NCI-H2227 (cell line): ENCODE measurements at regions not wholly inside any gene's neighbourhood (a gene's known extent, or its start where the extent isn't known, plus 50 kb on each side); places are given as distances from the start of the nearest gene placed in this dataset.
A peak's percentile ranks its signal among the peaks of the same experiment; 100 is the strongest.

Experiments
- DNase-seq: peaks from one replicate; lab custom pipeline; 2025; ENCODE audit not compliant: unreplicated experiment; lab: John Stamatoyannopoulos, UW

DNA sequence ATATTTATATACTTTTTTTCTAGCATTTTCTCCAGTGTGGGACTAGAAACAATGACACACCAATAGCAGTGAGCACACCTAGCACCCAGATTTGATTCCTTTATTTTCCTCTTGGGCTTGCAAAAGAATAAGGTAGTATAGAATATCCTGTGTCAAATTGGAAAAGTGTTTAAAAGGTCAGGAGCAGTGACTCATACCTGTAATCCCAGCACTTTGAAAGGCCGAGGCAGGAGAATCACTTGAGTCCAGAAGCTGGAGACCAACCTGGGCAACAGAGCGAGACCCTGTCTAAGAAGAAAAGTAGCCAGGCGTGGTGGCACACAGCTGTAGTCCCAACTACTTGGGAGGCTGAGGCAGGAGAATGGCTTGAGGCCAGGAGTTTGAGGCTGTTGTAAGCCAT is 53.8 kb upstream of the SGPP1 start:
- no peak for DNase-seq

DNA sequence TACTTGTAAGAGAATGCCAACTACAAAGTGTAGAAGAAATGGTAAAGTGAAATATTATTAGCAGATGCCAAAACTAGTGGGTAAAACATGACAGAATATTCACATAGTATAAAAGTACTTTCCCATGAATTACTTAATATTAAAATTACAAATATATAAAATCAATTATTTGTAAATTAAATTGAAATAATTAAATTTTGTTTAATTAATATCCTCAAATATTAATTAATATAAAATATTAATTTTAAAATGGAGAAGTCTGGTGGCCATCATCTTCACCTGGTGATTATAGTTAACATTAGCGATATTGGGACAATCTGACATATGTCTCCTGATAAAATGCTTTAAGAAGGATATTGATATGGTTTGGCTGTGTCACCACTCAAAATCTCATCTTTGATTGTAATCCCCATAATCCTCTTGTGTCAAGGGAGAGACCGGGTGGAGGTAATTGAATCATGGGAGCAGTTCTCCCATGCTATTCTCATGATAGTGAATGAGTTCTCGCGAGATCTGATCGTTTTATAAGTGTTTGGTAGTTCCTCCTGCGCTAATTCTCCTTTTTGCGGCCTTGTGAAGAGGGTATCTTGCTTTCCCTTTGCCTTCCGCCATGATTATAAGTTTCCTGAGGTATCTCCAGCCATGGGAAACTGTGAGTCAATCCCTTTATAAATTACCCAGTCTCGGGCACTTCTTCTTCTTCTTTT is 55.0 kb upstream of the SGPP1 start:
- no peak for DNase-seq

DNA sequence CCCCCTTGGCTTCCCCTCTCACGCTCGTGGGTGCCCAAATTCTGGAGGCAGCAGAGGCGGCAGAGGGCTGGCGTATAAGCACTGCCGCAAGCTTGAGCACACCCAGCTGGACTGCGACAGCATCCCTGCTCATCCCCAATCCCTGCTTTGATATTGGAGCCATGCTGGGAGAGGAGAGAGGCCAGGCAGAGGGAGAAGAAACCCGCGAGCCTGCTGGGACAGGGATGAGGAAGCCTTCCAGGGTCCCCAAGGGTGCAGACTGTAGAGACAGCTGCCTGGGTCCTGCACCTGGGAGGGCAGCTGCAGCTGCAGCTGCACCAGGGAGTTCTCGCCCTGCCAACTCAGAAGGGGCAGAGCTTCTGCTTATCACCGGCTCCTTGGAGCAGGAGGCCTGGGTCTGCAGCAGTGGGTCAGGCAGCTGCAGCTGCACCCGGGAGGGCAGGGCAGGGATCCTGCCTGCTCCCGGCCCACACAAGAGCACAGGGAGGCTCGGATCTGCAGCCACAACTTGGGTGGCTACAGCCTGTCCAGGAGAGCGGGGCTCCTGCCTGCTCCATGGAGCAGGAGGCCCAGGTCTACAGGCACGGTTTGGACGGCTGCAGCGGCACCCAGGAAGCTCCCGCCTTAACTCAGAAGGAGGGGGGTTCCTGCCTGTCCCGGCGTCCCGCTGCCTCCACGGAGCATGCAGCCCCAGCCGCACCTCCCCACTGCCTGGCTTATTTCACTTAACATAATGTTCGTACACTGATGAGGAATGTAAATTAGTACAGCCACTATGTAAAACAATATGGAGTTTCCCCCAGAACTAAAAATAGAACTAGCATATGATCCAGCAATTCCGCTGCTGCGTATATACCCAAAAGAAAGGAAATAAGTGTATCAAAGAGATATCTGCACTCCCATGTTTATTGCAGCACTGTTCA is 60.4 kb upstream of the SGPP1 start:
- peak; percentile 24 for DNase-seq

DNA sequence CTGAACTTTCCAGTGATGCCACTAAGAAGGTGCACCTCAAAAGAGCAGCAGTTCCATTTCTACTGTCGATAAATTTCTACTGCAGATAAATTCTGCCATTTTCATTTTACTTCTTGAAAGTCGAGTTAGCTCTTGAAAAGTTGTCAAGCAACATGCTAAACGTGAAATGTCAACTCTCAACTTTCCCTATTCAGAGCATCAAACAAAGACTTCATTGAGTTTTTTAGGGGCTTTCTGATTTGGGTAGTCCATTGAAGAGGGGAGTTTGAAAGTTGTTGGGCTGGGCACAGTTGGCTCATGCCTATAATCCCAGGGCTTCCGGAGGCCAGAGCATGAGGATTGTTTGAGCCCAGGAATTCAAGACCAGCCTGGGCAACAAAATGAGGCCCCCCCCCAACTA is 59.4 kb upstream of the SYNE2 start:
- no peak for DNase-seq

DNA sequence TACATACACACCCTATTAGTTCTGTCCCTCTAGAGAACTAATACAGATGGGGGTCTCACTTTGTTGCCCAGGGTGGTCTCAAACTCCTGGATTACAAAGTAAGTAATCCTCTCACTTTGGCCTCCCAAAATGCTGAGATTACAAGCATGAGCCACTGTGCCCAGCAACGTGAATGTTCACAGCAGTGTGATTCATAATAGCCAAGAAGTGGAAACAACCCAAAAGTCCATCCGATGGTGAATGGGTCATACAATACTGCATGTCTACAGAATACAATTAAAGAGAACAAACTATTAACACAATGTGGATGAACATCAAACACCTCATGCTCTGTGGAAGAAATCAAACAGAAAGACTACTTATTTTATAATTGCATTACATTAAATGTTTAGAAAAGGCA is 57.3 kb upstream of the SYNE2 start:
- DNase-seq = no peak

DNA sequence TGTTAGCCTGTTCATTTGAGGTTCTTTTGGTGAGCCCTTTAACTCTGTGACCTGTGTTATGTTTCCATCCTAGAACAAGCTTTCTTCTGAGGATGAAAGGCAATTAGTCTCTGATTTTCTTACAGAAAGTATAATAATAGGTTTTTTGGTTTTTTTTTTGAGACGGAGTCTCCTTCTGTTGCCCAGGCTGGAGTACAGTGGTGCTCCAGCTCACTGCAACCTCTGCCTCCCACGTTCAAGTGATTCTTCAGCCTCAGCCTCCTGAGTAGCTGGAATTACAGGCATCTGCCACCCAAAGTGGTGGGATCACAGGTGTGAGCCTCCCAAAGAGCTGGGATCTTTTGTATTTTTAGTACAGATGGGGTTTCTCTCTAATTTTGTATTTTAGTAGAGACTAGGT is 52.7 kb upstream of the SYNE2 start:
- DNase-seq = no peak

DNA sequence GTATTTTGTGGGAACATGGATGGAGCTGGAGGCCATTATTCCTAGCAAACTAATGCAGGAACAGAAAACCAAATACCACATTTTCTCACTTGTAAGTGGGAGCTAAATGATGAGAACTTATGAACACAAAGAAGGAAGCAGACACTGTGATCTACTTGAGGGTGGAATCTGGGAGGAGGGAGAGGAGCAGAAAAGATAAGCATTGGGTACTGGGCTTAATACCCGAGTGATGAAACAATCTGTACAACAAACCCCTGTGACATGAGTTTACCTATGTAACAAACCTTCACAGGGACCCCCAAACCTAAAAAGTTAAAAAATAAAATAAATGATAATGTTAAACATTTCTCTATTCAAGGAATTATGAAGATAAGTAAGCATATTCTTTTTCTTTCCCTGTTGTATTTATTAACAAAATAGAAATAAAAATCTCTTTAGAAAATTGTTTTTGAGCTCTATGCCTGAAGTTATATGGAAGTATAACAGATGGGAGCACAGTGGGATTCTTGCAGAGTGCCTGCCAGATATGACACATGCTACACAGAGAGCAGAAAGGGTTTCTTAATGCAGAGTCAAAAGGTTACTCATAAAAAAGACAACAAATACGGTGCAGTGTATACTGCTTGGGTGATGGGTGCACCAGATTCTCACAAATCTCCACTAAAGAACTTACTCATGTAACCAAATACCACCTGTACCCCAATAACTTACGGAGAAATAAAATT is 52.0 kb upstream of the SYNE2 start:
- DNase-seq = no peak
